ENCODE measurements at regions not wholly inside any gene's neighbourhood (a gene's known extent, or its start where the extent isn't known, plus 50 kb on each side); places are given as distances from the start of the nearest gene placed in this dataset.

DNA sequence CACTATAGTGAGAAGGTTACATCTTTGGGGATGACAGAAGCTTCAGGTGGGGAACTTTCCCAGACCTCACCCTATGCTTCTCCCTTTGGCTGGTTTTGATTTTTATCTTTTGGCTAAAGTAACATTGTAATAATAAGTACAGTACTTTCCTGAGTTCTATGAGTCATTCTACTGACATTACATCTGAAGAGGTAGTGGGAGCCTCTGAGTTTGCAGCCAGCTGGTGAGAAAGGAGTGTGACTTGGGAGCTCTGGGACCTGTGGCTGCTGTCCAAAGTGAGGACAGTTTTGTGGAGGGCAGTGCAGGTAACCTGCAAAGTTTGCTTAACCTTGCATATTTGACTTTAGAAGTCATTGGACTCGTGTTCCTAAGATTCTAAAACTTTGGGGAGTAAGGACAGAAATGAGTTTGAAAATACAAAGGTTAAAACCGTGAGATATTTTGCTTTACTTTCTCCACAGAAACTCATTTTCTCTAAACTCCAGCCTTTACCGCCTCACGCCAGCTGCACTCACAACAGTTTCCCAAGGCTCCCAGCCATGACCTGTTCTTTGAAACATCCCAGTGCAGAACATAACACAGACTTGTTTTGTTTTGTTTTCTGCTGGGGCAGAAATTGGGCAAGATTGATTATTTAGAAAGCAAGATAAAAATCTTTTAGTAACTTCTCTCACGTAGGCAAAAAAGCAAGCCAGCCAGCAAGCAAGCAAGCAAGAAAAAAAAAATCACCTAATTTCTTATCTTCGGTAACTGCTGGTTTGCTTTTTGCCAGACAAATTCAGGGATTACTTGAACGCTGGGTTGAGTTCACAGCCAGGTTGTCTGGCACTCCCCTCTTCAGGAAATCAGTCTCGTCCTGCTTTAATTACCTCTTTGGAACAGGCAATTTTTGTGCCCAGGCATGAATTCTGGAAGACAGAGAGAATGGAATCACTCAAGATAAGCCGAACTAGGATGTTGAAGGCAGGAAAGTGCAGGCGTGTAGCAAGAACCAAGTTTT is 478.3 kb upstream of the ISX start:
- TF ChIP-seq, protein P1, sequence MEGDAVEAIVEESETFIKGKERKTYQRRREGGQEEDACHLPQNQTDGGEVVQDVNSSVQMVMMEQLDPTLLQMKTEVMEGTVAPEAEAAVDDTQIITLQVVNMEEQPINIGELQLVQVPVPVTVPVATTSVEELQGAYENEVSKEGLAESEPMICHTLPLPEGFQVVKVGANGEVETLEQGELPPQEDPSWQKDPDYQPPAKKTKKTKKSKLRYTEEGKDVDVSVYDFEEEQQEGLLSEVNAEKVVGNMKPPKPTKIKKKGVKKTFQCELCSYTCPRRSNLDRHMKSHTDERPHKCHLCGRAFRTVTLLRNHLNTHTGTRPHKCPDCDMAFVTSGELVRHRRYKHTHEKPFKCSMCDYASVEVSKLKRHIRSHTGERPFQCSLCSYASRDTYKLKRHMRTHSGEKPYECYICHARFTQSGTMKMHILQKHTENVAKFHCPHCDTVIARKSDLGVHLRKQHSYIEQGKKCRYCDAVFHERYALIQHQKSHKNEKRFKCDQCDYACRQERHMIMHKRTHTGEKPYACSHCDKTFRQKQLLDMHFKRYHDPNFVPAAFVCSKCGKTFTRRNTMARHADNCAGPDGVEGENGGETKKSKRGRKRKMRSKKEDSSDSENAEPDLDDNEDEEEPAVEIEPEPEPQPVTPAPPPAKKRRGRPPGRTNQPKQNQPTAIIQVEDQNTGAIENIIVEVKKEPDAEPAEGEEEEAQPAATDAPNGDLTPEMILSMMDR (optimal IDR thresholded peaks at IDR 0.05 in 1 of 3, IDR thresholded peaks at IDR 0.05 in 1 of 3, conservative IDR thresholded peaks at IDR 0.05 in 1 of 3; ENCODE audit: extremely low read depth in 1 of 3, insufficient read depth in 2 of 3, low read length in 3 of 3) = no peak
- no peak for TF ChIP-seq EZH2 (IDR thresholded peaks at IDR 0.05; ENCODE audit: low read length)

Measured in keratinocyte (primary cell).